GM19452 (cell line): ENCODE measurements at regions not wholly inside any gene's neighbourhood (a gene's known extent, or its start where the extent isn't known, plus 50 kb on each side); places are given as distances from the start of the nearest gene placed in this dataset.
A peak's percentile ranks its signal among the peaks of the same experiment; 100 is the strongest.

Source experiments
- ATAC-seq: cut with Tn5 transposase; IDR thresholded peaks from one replicate; pipeline ENCODE4 v1.9.1; 2021; ENCODE audit not compliant: unreplicated experiment

DNA sequence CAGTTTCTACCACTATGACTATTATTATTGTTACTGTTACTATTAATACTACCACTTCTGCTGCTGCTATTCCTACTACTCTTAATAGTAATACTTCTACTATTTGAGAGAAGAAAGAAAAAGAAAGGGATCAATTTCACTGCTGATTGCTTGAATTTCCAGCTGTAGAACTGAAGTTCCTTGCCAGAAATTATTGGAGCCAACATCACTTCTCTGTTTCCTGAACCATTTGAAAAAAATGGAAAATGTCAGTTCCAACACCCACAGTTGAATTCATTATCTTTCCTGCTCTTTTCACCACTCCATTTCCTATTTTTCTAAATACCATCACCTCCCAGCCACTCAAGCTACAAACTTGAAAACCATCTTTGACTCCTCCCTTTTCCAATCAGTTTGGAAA lies 54.1 kb upstream of the PIK3C2G start:
- ATAC-seq: no peak

DNA sequence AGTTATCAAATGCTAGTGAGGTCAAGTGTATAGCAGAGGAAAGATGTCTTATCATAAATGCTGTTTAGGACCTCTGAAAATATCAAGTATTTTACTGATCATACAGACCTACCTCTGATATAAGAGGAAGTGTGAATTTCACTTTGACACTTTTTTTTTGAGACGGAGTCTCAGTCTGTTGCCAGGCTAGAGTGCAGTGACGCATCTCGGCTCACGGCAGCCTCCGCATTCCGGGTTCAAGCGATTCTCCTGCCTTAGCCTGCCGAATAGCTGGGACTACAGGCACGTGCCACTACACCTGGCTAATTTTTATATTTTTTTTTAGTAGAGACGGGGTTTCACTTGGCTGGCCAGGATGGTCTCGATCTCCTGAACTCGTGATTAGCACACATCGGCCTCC lies 55.1 kb upstream of the PIK3C2G start:
- no peak for ATAC-seq

DNA sequence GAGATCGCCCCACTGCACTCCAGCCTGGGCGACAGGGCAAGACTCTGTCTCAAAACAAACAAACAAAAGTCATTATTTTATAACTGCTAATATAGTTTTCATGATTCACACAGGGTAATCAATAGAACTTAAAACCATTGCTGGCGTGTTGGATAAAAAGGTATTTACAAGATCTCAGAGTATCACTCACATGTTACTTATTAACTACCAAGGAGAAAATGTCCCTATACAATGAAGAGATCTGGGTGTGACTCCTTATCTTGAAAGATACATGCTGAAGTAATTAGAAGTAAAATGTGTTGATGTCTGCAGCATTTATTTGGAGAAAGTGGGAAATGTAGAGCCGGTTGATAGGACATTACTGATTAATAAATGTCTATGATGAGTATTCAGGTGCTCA lies 57.3 kb upstream of the PIK3C2G start:
- no peak for ATAC-seq

DNA sequence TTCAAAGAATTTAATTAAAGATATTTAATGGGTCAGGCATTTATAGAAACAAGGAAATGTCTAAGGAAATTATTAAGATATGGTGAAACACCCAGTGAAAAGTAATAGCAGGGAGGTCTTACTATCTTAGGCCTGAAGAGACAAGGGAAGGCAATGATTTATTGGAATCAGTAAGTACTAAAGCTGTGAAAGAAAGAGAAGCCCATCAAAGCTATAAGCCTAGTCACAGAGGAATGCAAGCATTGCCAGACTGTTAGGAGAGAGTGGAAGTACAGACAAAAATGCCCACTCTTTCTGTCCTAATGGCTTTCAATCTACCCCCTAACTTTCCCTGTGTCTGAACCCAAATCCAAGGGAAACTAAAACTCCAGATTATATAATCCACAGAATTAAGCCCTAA lies 69.2 kb upstream of the PIK3C2G start:
- no peak for ATAC-seq

DNA sequence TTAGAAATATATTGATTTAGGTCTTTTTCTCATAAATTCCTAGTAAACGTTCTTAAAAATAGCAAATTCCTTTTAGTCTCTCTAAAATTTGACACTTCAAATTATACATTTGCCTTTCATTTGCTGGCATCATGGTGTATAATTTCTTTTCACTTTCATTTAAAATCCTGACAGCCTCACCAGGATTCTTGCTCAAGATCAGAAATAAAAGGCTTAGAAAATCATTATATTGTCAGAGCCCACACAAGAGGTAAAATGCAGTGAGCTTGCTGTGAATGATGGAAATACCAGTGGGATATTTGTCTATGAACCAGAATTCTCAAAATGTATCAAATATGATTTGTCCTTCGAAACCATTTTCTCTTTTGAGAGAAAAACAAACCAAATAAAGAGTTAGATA lies 78.2 kb upstream of the PIK3C2G start:
- ATAC-seq: no peak

DNA sequence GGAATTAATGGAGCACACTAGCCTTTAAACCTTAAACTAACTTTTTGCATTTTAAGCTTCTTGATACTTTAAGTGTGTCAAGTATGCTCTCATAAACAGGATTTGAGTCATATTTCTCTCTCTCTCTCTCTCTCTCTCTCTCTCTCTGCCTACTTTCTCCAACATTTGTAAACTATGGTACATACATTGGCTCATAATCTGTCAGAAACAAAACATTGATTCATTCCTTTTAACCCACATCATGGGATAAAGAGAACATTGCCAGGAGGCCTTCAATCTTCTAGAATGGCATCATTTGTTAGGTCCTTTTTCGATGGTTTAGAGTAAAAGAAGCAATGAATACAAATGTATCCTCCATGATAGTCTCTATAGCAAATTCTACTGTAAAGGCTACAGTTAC lies 81.6 kb upstream of the RERGL start:
- ATAC-seq: no peak

DNA sequence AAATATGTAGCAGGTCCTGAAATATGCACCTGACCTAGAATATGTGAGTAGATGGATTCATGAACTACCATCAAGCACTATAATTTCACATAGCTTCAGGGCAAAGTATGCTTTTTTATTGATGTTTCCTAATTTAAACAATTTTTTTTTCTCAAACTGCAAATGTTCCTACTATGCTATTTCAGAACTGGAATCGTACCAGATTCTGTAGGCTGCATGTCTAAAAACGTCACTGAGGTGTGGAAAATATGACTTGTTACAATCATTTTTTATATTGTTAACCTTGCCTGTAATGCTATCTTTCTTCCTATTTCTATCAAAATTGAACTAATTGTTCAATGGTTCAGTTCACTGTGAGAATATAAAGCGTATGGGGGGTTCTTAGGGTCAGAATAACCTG lies 78.0 kb upstream of the RERGL start:
- no peak for ATAC-seq

DNA sequence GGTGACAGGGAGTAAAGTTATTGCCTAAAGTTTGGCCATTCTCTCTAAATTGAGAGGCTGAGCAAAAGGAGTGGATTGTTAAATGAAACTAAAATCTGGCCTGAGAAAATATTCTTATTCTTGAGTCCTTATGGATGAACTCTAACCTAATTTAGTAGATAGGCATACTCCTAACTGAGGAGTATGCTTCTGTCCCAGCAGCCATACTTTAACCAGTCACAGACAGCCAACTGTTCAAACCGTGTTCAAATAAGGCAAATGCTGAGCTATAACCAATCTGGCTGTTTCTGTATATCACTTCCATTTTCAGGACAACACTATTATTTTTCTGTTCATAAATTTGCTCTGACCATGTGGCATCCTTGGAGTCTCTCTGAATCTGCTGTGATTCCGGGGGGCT lies 75.9 kb upstream of the RERGL start:
- ATAC-seq: peak; percentile 43

DNA sequence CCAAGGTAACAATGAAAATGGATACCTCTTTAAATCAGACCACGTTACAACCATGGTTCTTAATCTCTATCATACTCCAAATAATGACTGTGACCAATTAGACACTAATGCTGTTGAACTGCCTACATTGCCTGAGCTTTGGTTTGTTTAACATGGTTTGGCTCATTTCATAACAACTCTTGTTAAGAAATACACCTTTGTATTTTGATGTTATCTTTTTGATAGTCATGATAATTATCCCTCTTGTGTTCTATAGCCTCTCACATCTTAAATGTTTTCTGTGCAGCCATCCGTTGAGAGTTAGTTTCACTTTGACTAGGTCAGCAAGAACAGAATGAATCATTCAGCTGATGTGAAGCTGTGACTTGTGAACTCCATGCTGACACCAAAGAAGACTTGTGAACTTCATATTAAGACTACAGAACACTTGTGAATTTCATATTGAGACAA lies 75.5 kb upstream of the RERGL start:
- ATAC-seq: peak; percentile 98

DNA sequence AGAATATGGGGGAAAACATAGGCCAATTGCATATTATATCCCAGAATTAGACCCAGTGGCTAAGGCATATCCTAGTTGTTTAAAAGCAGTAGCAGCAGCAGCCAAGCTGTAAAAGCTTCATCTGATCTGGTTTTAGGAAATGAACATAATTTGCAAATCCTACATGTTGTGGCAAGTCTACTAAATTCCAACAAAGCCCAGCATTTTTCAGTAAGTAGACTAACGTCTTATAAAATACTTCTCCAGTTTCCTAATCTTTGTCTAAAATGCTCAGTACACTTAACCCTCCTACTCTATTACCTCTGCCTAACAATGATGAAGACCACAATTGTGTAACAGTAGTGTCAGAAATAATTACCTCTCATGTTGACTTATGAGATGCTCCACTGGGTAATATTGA lies 70.9 kb upstream of the RERGL start:
- no peak for ATAC-seq

DNA sequence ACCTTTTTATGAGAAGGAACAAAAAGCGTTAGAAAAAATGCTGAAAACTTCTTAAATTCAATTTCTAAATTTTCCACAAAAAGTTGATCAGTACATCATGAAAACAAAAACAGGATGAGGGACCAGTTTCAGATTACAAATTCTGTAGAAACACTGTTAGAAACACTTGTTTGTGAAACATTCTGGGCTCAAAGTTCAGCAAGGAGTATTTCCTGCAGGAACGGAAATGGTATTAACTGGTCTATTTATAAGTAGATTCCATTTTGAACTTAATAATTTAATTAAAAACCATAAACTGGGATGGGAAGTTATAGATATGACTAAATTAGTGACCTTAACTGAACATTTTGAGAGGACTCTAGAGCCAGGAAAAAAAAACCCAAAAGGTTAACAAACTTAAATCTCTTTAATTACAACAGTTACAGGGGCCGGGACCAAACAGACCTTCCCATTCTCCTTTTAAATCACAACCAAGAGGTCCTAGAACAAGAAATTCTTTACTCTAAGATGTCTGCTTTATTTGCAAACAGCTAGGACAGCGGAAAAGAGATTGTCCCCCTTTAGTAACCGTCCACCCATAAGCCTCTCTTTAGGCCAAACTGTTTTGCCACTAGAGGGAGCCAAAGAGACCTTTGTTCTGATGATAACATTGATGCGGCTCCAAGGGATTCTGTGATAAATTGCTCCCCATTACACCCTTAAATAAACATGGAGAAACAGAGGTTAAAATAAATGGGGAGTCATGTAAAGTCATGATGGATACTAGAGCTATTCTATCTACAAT lies 69.0 kb upstream of the RERGL start:
- ATAC-seq: no peak

DNA sequence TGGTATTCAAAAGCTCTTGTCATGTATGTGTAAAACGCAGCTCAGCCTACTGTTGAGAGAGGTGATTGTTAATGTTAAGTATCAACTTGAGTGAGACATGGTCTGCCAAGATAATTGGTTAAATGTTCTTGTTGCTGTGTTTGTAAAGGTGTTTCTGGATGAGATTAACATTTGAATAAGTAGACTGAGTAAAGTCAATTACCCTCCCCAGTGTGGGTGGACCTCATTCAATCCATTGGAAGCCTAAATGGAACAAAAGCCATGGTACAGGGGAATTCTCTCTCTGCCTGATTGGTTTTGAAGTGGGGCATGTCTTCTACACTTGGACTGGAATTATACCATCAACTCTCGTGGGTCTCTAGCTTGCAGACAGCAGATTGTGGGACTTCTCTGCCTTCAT lies 63.8 kb upstream of the RERGL start:
- no peak for ATAC-seq

DNA sequence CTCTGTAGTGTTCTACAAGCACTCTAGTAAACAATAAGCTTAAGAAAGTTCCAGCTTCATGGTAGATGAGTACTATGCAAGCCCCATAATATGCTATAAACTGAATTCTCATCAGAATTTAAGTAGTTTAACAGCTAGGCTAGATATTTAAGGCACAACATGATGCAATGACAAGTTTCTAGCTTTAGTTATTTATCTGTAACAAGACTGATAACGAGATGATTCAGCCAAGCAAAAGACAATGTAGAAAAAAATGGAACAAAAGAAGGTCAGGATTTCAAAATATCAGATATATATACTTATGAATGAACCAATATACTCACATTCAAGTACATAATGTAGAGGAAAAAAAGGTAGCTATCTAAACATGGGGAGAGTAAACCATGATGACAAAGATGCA lies 61.0 kb upstream of the RERGL start:
- ATAC-seq: no peak

DNA sequence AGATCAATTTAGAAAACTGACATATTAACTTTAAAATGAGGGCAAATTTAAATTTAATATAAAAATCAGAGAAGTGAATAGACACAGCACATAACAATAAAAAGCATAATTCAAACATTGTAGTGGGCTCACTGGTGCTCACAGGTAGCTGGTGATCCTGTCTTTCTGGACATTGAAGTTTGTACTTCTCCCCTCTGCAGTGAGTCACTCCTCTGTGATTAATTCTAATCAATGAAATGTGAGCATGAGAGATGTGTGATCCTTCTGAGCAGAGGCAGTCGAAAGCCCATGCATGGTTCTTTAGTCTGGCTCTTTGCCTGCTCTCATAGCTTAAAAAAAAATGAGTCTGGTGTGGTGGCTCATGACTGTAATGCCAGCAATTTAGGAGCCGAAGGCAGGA lies 59.0 kb upstream of the RERGL start:
- ATAC-seq: no peak

DNA sequence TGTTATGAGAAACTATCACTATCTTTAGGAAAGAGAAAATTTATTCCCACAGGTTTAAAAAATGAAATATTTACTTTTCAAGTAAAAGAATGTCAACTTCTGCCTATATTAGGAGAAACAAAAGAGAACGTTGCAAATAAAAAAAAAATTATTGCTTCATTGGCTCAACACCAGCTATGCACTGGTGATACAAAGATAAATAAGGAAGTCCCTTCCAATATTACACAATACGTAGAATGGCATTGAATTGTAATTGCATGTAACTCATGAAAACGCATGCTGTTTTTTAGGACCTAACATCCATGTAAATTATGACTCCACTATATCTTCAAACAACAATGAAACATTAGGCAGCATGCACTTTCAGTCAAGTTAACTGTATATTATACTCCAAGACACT lies 56.4 kb upstream of the RERGL start:
- no peak for ATAC-seq

DNA sequence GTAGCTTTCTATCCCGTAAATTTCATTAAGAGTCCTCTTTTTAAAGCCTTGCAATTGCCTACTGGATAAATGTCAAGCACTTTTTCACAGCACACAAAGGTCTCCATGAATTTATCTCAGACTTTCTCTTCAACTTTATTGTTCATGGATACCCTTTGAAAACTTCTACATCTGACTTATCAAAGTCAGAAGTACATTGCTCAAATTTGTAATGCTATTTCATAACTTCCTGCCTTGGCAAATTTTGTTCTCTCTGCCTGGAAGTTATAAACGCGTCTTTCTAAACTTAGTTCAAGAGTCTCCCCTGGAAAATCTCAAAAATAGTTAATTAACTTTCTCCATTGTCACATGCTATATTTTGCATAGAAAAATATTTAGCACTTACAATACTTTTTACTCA lies 55.9 kb upstream of the RERGL start:
- no peak for ATAC-seq

DNA sequence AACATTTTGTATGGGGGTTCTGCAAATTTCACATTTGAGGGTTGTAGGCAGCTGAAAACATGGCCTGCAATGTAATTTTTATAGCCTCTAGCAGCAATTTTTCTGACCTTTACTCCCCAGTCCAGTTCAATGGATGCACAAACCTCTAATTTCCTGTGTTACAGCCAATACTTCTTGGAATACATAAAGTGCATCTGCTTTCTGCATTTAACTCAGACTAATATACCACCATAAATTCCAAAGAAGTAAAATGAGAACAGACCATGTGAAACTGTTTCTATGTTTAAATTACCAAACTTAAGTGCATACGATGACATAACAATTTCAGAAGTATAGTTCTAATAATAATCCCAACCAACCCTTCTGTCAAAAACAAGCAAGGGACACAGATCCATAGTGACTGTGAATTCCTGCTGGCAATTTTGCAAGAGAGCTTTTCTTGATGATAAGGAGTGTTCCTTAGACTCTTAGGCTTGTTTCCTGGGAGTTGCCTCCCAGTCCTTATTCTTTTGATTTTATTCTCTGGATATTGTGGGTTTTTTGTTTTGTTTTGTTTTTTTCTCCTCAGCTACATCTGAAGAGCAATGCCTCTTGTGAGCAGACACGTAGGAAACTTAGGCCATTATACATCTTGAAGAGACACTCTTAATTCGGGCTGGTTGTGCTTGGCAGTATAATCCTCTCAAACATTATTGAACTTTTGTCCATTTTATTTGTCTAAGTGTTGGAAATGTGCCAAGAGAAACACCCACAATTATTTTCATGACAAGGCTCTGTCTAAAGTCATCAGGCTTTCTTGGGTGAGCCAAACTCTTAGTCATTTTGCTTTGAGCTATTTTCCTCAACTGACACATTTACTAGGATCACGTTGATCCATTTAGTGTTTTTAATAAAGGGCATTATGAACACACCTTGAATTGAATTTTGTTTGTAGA lies 51.3 kb upstream of the RERGL start:
- no peak for ATAC-seq

DNA sequence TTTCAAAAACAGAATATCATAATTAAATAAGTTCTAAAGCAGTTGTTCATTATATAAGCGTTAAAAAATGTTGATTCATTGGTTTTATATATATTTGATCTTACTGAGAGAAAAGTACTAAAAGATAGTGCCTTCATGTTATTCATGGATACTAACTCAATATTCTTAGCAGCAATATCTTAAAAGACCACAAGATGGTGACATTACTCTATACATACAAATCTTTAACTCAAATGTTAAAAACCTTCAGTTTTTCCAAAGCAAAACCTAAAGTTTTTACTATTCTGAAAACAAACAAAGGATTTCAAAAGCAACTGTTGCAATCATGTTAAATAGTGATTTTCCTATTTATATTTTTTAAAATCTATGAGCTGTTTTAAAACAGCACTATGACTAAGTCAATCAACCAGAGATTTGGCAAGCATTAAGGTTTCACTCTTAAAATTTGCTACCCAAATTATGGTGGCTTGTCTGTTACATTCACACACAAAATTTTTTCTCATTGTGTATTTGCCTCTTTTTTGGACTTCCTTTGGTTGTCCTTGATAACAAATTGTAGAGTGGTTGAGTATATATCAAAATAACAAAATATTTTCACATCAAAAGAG lies 50.1 kb upstream of the RERGL start:
- no peak for ATAC-seq
